ENCODE measurements at regions not wholly inside any gene's neighbourhood (a gene's known extent, or its start where the extent isn't known, plus 50 kb on each side); places are given as distances from the start of the nearest gene placed in this dataset.
A peak's percentile ranks its signal among the peaks of the same experiment; 100 is the strongest.

GRCh38 chr17:65362826-65363225, 198.6 kb downstream of the AXIN2 start:
- H3K27me3 ChIP-seq = no peaks in the 10 kb centered on the region
- no peaks in the 10 kb centered on the region for H3K36me3 ChIP-seq
- H3K4me1 ChIP-seq (ENCODE audit: low read depth) = no peaks in the 10 kb centered on the region
- no peak for TF ChIP-seq CTCF (IDR thresholded peaks at IDR 0.05; ENCODE audit: low read depth, low read length)
- no peak for DNase-seq (ENCODE audit: low read depth in 1 of 2, low spot score in 1 of 2)
- no peak overlapping the region for H3K27ac ChIP-seq
- no peaks in the 10 kb centered on the region for H3K9me3 ChIP-seq (ENCODE audit: low read depth)
- no peak overlapping the region for H3K4me3 ChIP-seq

- Histone ChIP-seq H3K27me3 (no peaks in the 10 kb centered on the region), H3K9me3 (ENCODE audit: low read depth) (no peaks in the 10 kb centered on the region), H3K36me3 (no peaks in the 10 kb centered on the region), H3K27ac (no peak overlapping the region), H3K4me1 (ENCODE audit: low read depth) (no peaks in the 10 kb centered on the region), H3K4me3 (no peak overlapping the region)
- TF ChIP-seq CTCF (IDR thresholded peaks at IDR 0.05; ENCODE audit: low read depth, low read length) = no peak
- DNase-seq (ENCODE audit: low read depth in 1 of 2, low spot score in 1 of 2) = no peak
These were observed 200.4 kb downstream of the AXIN2 start for GRCh38 chr17:65360961-65361552.

GRCh38 chr17:65359016-65359415, 202.4 kb downstream of the AXIN2 start:
- no peak overlapping the region for H3K4me3 ChIP-seq
- peak in 1 of 2 donors; percentile 70 for DNase-seq (ENCODE audit: low read depth in 1 of 2, low spot score in 1 of 2)
- H3K36me3 ChIP-seq = no peaks in the 10 kb centered on the region
- no peak overlapping the region for H3K27ac ChIP-seq
- no peak for TF ChIP-seq CTCF (IDR thresholded peaks at IDR 0.05; ENCODE audit: low read depth, low read length)
- H3K4me1 ChIP-seq (ENCODE audit: low read depth) = no peaks in the 10 kb centered on the region
- H3K9me3 ChIP-seq (ENCODE audit: low read depth) = no peaks in the 10 kb centered on the region
- H3K27me3 ChIP-seq = no peaks in the 10 kb centered on the region

GRCh38 chr17:65356536-65356935, 204.9 kb downstream of the AXIN2 start:
- Histone ChIP-seq H3K36me3 (no peaks in the 10 kb centered on the region), H3K27ac (no peak overlapping the region), H3K9me3 (ENCODE audit: low read depth) (no peaks in the 10 kb centered on the region), H3K4me1 (ENCODE audit: low read depth) (no peaks in the 10 kb centered on the region), H3K4me3 (no peak overlapping the region), H3K27me3 (no peaks in the 10 kb centered on the region)
- no peak for DNase-seq (ENCODE audit: low read depth in 1 of 2, low spot score in 1 of 2)
- TF ChIP-seq CTCF (IDR thresholded peaks at IDR 0.05; ENCODE audit: low read depth, low read length) = no peak

GRCh38 chr17:65355246-65355645, 206.2 kb downstream of the AXIN2 start:
- H3K27me3 ChIP-seq = no peaks in the 10 kb centered on the region
- no peak overlapping the region for H3K4me3 ChIP-seq
- no peak for TF ChIP-seq CTCF (IDR thresholded peaks at IDR 0.05; ENCODE audit: low read depth, low read length)

GRCh38 chr17:65349916-65350315, 211.5 kb downstream of the AXIN2 start:
- Histone ChIP-seq H3K36me3 (no peaks in the 10 kb centered on the region), H3K4me1 (ENCODE audit: low read depth) (no peaks in the 10 kb centered on the region), H3K9me3 (ENCODE audit: low read depth) (no peaks in the 10 kb centered on the region), H3K27me3 (no peaks in the 10 kb centered on the region), H3K27ac (no peak overlapping the region), H3K4me3 (no peak overlapping the region)
- no peak for TF ChIP-seq CTCF (IDR thresholded peaks at IDR 0.05; ENCODE audit: low read depth, low read length)
- DNase-seq (ENCODE audit: low read depth in 1 of 2, low spot score in 1 of 2) = no peak

More at GRCh38 chr17:65355246-65355645, 206.2 kb downstream of the AXIN2 start:
- Histone ChIP-seq H3K36me3 (no peaks in the 10 kb centered on the region), H3K9me3 (ENCODE audit: low read depth) (no peaks in the 10 kb centered on the region), H3K4me1 (ENCODE audit: low read depth) (no peaks in the 10 kb centered on the region), H3K27ac (no peak overlapping the region)
- no peak for DNase-seq (ENCODE audit: low read depth in 1 of 2, low spot score in 1 of 2)

All from cardiac muscle cell (in vitro differentiated cells and primary cell).